A549 (cell line): ENCODE measurements at regions not wholly inside any gene's neighbourhood (a gene's known extent, or its start where the extent isn't known, plus 50 kb on each side); places are given as distances from the start of the nearest gene placed in this dataset.

Source experiments
- HDAC2 ChIP-seq: fragments of 200-600 bp; sonication (generic); IDR thresholded peaks from 2 replicates; pipeline ENCODE4 v1.6.1; 2016
- PBX3 ChIP-seq: IDR thresholded peaks from 2 replicates; pipeline ENCODE4 v1.6.1; 2012
- PHF8 ChIP-seq: fragments of 200-600 bp; sonication (generic); IDR thresholded peaks from 2 replicates; pipeline ENCODE4 v1.6.1; 2016; ENCODE audit warnings: low read depth, mild to moderate bottlenecking, antibody characterized with exemption, moderate library complexity, borderline replicate concordance
- POLR2A ChIP-seq: IDR thresholded peaks from 2 replicates; pipeline ENCODE4 v1.6.1; 2012; ENCODE audit warnings: mild to moderate bottlenecking, low read length
- RNF2 ChIP-seq: fragments of 200-600 bp; sonication (generic); IDR thresholded peaks from 2 replicates; pipeline ENCODE4 v1.6.1; 2016; ENCODE audit warnings: low read depth, mild to moderate bottlenecking, antibody characterized with exemption, moderate library complexity, borderline replicate concordance

DNA sequence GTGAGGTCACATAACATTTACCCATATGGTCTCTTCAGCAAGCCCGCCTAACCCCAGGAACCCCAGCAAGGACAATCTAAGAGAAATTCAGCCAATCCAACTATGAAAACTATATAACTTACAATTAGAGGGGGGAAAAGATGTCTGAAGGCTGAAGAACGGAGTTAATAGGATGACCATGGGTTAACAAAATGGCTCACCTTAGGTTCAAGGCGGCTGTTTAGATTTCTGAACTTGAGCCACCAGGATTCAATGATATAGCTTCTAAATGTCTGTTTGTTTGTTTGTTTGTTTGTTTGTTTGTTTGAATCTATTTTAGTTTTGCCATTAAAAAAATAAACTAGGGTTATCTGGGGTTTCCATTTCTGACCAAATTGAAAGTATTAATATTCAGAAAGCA is 109.8 kb upstream of the ZC3H12C start:
- TF ChIP-seq PHF8 (no peak), PBX3 (no peak), POLR2A (no peak), RNF2 (no peak), HDAC2 (no peak)
